ENCODE measurements at regions not wholly inside any gene's neighbourhood (a gene's known extent, or its start where the extent isn't known, plus 50 kb on each side); places are given as distances from the start of the nearest gene placed in this dataset.

- Mint-ChIP-seq H3K4me3 (ENCODE audit: unreplicated experiment) (no peak overlapping the region), H3K27ac (ENCODE audit: unreplicated experiment) (no peak overlapping the region), H3K27me3 (ENCODE audit: insufficient read depth, unreplicated experiment) (peaks cover 4% of the 10 kb centered on the region), H3K4me1 (ENCODE audit: low read depth, unreplicated experiment) (no peaks in the 10 kb centered on the region), H3K9me3 (ENCODE audit: unreplicated experiment) (no peaks in the 10 kb centered on the region), H3K36me3 (ENCODE audit: insufficient read depth, unreplicated experiment) (no peaks in the 10 kb centered on the region)
- Histone ChIP-seq H3K9me3 (no peaks in the 10 kb centered on the region), H3K4me1 (no peaks in the 10 kb centered on the region), H3K27me3 (replicated peaks; ENCODE audit: control insufficient read depth, insufficient read depth, low read length) (no peaks in the 10 kb centered on the region; the same call in 1 of the 2 replicates), H3K4me3 (ENCODE audit: low read depth, low read length) (no peak overlapping the region), H3K36me3 (ENCODE audit: control insufficient read depth, insufficient read depth, low read length) (no peaks in the 10 kb centered on the region)
- DNase-seq: no peak
- POLR2A ChIA-PET: no interaction called here
- BruUV-seq (replicated peaks): no TSS peak
- TF ChIP-seq, protein P1, sequence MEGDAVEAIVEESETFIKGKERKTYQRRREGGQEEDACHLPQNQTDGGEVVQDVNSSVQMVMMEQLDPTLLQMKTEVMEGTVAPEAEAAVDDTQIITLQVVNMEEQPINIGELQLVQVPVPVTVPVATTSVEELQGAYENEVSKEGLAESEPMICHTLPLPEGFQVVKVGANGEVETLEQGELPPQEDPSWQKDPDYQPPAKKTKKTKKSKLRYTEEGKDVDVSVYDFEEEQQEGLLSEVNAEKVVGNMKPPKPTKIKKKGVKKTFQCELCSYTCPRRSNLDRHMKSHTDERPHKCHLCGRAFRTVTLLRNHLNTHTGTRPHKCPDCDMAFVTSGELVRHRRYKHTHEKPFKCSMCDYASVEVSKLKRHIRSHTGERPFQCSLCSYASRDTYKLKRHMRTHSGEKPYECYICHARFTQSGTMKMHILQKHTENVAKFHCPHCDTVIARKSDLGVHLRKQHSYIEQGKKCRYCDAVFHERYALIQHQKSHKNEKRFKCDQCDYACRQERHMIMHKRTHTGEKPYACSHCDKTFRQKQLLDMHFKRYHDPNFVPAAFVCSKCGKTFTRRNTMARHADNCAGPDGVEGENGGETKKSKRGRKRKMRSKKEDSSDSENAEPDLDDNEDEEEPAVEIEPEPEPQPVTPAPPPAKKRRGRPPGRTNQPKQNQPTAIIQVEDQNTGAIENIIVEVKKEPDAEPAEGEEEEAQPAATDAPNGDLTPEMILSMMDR (IDR thresholded peaks at IDR 0.05; ENCODE audit: insufficient read depth in 1 of 2, low read depth in 1 of 2, low read length in 1 of 2, severe bottlenecking in 1 of 2, unreplicated experiment in 1 of 2): no peak
- intact Hi-C loops (cut with micrococcal nuclease; ENCODE audit: unreplicated experiment): no loop called here
- CTCF ChIA-PET: no interaction called here
Observed at GRCh38 chr10:117946525-117947070, 100.1 kb downstream of the RAB11FIP2 start.

- no peak overlapping the region for H3K4me3 Mint-ChIP-seq (ENCODE audit: unreplicated experiment)
- no peaks in the 10 kb centered on the region for H3K9me3 ChIP-seq
- H3K27me3 ChIP-seq (replicated peaks; ENCODE audit: control insufficient read depth, insufficient read depth, low read length): no peaks in the 10 kb centered on the region; the same call in 1 of the 2 replicates
- ChIA-PET POLR2A (no interaction called here), CTCF (no interaction called here)
- H3K27me3 Mint-ChIP-seq (ENCODE audit: insufficient read depth, unreplicated experiment): peaks cover 2% of the 10 kb centered on the region
- intact Hi-C loops (cut with micrococcal nuclease; ENCODE audit: unreplicated experiment): no loop called here
- H3K4me3 ChIP-seq (ENCODE audit: low read depth, low read length): no peak overlapping the region
- BruUV-seq (replicated peaks): no TSS peak
- no peak for DNase-seq
- no peaks in the 10 kb centered on the region for H3K4me1 Mint-ChIP-seq (ENCODE audit: low read depth, unreplicated experiment)
- no peaks in the 10 kb centered on the region for H3K4me1 ChIP-seq
- no peaks in the 10 kb centered on the region for H3K36me3 ChIP-seq (ENCODE audit: control insufficient read depth, insufficient read depth, low read length)
- no peaks in the 10 kb centered on the region for H3K9me3 Mint-ChIP-seq (ENCODE audit: unreplicated experiment)
- H3K27ac Mint-ChIP-seq (ENCODE audit: unreplicated experiment): no peak overlapping the region
- TF ChIP-seq, protein P1 (IDR thresholded peaks at IDR 0.05; ENCODE audit: insufficient read depth in 1 of 2, low read depth in 1 of 2, low read length in 1 of 2, severe bottlenecking in 1 of 2, unreplicated experiment in 1 of 2): peak in 1 of 2 experiments; percentile 17
- H3K36me3 Mint-ChIP-seq (ENCODE audit: insufficient read depth, unreplicated experiment): no peaks in the 10 kb centered on the region
Observed at GRCh38 chr10:117948493-117948892, 98.2 kb downstream of the RAB11FIP2 start.

DNA sequence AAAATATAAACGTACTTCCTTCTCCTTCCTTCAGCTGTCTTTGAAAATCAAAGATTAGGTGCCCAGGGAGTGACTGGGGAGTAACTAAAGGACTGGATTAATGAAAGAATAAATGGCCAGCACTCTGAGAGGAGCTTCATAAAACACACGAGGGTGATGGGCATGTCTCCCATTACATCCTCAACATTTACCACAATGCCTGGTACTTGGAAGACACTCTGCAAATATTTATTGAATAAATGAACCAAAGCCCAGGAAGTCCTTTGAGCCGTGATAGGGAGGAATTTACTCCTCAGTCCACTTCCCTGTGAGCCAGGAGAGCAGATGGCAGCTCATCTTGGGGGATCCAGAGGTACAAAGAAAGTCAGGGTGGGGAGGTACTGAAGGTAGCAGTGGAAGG lies 96.3 kb downstream of the RAB11FIP2 start:
- no peaks in the 10 kb centered on the region; the same call in 1 of the 2 replicates for H3K27me3 ChIP-seq (replicated peaks; ENCODE audit: control insufficient read depth, insufficient read depth, low read length)

More for the DNA sequence above, 96.3 kb downstream of the RAB11FIP2 start:
- TF ChIP-seq, protein P1 (IDR thresholded peaks at IDR 0.05; ENCODE audit: insufficient read depth in 1 of 2, low read depth in 1 of 2, low read length in 1 of 2, severe bottlenecking in 1 of 2, unreplicated experiment in 1 of 2): no peak
- no peak for DNase-seq
- ChIA-PET CTCF (no interaction called here), POLR2A (no interaction called here)
- intact Hi-C loops (cut with micrococcal nuclease; ENCODE audit: unreplicated experiment): no loop called here
- no peaks in the 10 kb centered on the region for H3K9me3 Mint-ChIP-seq (ENCODE audit: unreplicated experiment)
- no peaks in the 10 kb centered on the region for H3K4me1 Mint-ChIP-seq (ENCODE audit: low read depth, unreplicated experiment)
- no peak overlapping the region for H3K4me3 ChIP-seq (ENCODE audit: low read depth, low read length)
- no peak overlapping the region for H3K27ac Mint-ChIP-seq (ENCODE audit: unreplicated experiment)
- H3K4me1 ChIP-seq: no peaks in the 10 kb centered on the region
- H3K27me3 Mint-ChIP-seq (ENCODE audit: insufficient read depth, unreplicated experiment): peaks cover 5% of the 10 kb centered on the region
- no TSS peak for BruUV-seq (replicated peaks)
- H3K9me3 ChIP-seq: no peaks in the 10 kb centered on the region
- H3K36me3 ChIP-seq (ENCODE audit: control insufficient read depth, insufficient read depth, low read length): no peaks in the 10 kb centered on the region
- H3K36me3 Mint-ChIP-seq (ENCODE audit: insufficient read depth, unreplicated experiment): no peaks in the 10 kb centered on the region
- H3K4me3 Mint-ChIP-seq (ENCODE audit: unreplicated experiment): no peak overlapping the region

Measured in Caco-2 (cell line).